Nephron (organoid): ENCODE measurements at regions not wholly inside any gene's neighbourhood (a gene's known extent, or its start where the extent isn't known, plus 50 kb on each side); places are given as distances from the start of the nearest gene placed in this dataset.

ENCODE experiments used
- H3K27ac Mint-ChIP-seq, 3 experiments: 2 replicates each; pipeline ENCODE4 v1.8.0; 2020; ENCODE audit warnings: mixed read lengths in 3 of 3, mild to moderate bottlenecking in 2 of 3, moderate library complexity in 1 of 3
- H3K27me3 Mint-ChIP-seq: 2 replicates; pipeline ENCODE4 v1.8.0; 2021; ENCODE audit warnings: low read depth, mild to moderate bottlenecking, moderate library complexity, mixed read lengths
- H3K36me3 Mint-ChIP-seq: 2 replicates; pipeline ENCODE4 v1.8.0; 2020; ENCODE audit warnings: low read depth, mixed read lengths
- H3K4me1 Mint-ChIP-seq: 2 replicates; pipeline ENCODE4 v1.8.0; 2020; ENCODE audit warnings: mixed read lengths
- H3K4me3 Mint-ChIP-seq, 3 experiments: 2 replicates each; pipeline ENCODE4 v1.8.0; 2020; ENCODE audit warnings: mild to moderate bottlenecking in 3 of 3, mixed read lengths in 3 of 3, moderate library complexity in 2 of 3
- H3K9me3 Mint-ChIP-seq: 2 replicates; pipeline ENCODE4 v1.8.0; 2020; ENCODE audit warnings: mixed read lengths
- CTCF ChIP-seq, 3 experiments: fragments of 200-600 bp; sonication (generic); IDR thresholded peaks; one replicate each; pipeline ENCODE4 v1.5.0; 2021; ENCODE audit warnings: antibody characterized with exemption in 3 of 3; ENCODE audit not compliant: unreplicated experiment in 3 of 3

DNA sequence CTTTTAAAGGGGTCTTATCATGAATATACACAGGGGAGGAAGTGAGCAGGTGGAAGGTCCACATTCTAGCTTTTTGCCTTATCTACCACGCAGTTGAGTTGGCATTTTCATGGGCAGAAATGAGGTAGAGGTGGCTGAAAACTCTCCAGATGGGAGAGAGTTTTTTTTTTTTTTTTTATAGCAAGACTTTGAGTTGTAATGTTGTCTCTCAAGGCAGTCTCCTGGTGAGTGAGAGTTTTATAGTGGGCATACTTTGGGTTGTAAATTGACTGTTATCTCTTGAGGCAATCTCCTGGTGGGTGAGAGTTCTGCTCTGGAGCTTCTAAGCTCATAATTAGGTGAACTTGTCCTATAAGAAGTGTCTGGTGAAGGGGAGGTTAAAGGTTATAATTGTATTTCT lies 191.7 kb upstream of the NAALADL2 start:
- Mint-ChIP-seq H3K4me1 (no peaks in the 10 kb centered on the region), H3K27me3 (no peaks in the 10 kb centered on the region), H3K9me3 (peaks cover 5% of the 10 kb centered on the region), H3K4me3 (no peak overlapping the region), H3K27ac (no peak overlapping the region), H3K36me3 (no peaks in the 10 kb centered on the region)
- no peak for TF ChIP-seq CTCF (IDR thresholded peaks at IDR 0.05; ENCODE audit: unreplicated experiment in 3 of 3)

DNA sequence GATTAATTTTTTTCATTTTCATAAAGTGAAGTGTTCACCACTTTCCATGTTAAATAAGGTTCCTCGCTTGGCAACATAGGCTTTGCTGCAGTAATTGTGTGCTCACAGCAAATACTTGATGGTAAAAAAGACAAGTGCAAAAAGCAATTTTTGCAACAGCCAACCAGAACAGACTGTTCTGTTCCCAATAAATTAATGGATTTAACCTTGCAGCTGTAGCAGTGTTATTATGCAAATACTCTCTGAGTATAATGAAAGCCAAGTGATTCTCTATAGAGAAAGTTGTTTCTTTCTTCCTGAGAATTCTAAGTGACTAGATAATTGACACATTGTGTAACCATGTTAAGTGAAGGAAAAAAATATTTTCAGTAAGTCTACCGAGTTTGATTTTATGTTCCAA lies 183.7 kb upstream of the NAALADL2 start:
- Mint-ChIP-seq H3K9me3 (no peaks in the 10 kb centered on the region), H3K36me3 (no peaks in the 10 kb centered on the region)

GRCh38 chr3:174681784-174682183 lies 177.3 kb upstream of the NAALADL2 start:
- Mint-ChIP-seq H3K4me1 (no peaks in the 10 kb centered on the region), H3K36me3 (no peaks in the 10 kb centered on the region)

More for the DNA sequence above, 183.7 kb upstream of the NAALADL2 start:
- TF ChIP-seq CTCF (IDR thresholded peaks at IDR 0.05; ENCODE audit: unreplicated experiment in 3 of 3) = no peak
- H3K4me3 Mint-ChIP-seq = no peak overlapping the region
- H3K4me1 Mint-ChIP-seq = no peaks in the 10 kb centered on the region
- no peaks in the 10 kb centered on the region for H3K27me3 Mint-ChIP-seq
- H3K27ac Mint-ChIP-seq = no peak overlapping the region

DNA sequence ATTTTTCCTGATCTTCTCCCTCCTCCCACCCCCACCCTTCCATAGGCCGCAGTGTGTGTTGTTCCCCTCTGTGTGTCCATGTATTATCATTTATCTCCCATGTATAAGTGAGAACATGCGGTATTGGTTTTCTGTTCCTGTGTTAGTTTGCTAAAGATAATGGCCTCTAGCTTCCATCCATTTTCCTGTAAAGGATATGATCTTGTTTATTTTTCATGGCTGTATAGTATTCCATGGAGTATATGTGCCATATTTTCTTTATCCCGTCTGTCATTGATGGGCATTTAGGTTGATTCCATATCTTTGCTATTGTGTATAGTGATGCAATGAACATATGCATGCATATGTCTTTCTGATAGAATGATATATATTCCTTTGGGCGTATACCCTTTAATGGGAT lies 173.3 kb upstream of the NAALADL2 start:
- no peaks in the 10 kb centered on the region for H3K27me3 Mint-ChIP-seq

More at GRCh38 chr3:174681784-174682183, 177.3 kb upstream of the NAALADL2 start:
- Mint-ChIP-seq H3K27ac (no peak overlapping the region), H3K27me3 (no peaks in the 10 kb centered on the region), H3K4me3 (no peak overlapping the region), H3K9me3 (peaks cover 7% of the 10 kb centered on the region)
- no peak for TF ChIP-seq CTCF (IDR thresholded peaks at IDR 0.05; ENCODE audit: unreplicated experiment in 3 of 3)

GRCh38 chr3:174697310-174697709 lies 161.8 kb upstream of the NAALADL2 start:
- no peaks in the 10 kb centered on the region for H3K27me3 Mint-ChIP-seq
- H3K4me1 Mint-ChIP-seq = no peaks in the 10 kb centered on the region
- TF ChIP-seq CTCF (IDR thresholded peaks at IDR 0.05; ENCODE audit: unreplicated experiment in 3 of 3) = no peak
- H3K9me3 Mint-ChIP-seq = no peaks in the 10 kb centered on the region
- H3K36me3 Mint-ChIP-seq = no peaks in the 10 kb centered on the region
- no peak overlapping the region for H3K4me3 Mint-ChIP-seq
- H3K27ac Mint-ChIP-seq = no peak overlapping the region

More for the DNA sequence above, 173.3 kb upstream of the NAALADL2 start:
- H3K36me3 Mint-ChIP-seq = no peaks in the 10 kb centered on the region
- H3K4me1 Mint-ChIP-seq = no peaks in the 10 kb centered on the region
- H3K4me3 Mint-ChIP-seq = no peak overlapping the region
- H3K9me3 Mint-ChIP-seq = peaks cover 12% of the 10 kb centered on the region
- TF ChIP-seq CTCF (IDR thresholded peaks at IDR 0.05; ENCODE audit: unreplicated experiment in 3 of 3) = no peak
- H3K27ac Mint-ChIP-seq = no peak overlapping the region

- no peaks in the 10 kb centered on the region for H3K36me3 Mint-ChIP-seq
- H3K27ac Mint-ChIP-seq = no peak overlapping the region
- TF ChIP-seq CTCF (IDR thresholded peaks at IDR 0.05; ENCODE audit: unreplicated experiment in 3 of 3) = no peak
- no peaks in the 10 kb centered on the region for H3K4me1 Mint-ChIP-seq
- no peaks in the 10 kb centered on the region for H3K9me3 Mint-ChIP-seq
- H3K4me3 Mint-ChIP-seq = no peak overlapping the region
- no peaks in the 10 kb centered on the region for H3K27me3 Mint-ChIP-seq
Observed at GRCh38 chr3:174700736-174701135, 158.4 kb upstream of the NAALADL2 start.
